CD4-positive, alpha-beta T cell treated with Interleukin-4 for 1 hour (primary cell): ENCODE measurements at regions not wholly inside any gene's neighbourhood (a gene's known extent, or its start where the extent isn't known, plus 50 kb on each side); places are given as distances from the start of the nearest gene placed in this dataset.
"Not testable (repeated sequence)": the region's sequence is repeated elsewhere in the genome, so short reads cannot be mapped to it uniquely, and the experiment has no call there.

Experiments
- DNase-seq, 2 donors: peaks; one replicate each; pipeline ENCODE4 v3.0.0-alpha.2; 2020 to 2022

- DNase-seq = no peak
Measured at GRCh38 chr7:113582471-113582870, 336.3 kb downstream of the PPP1R3A start.

- not testable (repeated sequence) for DNase-seq
Measured at GRCh38 chr7:113563257-113563656, 355.6 kb downstream of the PPP1R3A start.

- DNase-seq = no peak
Measured at GRCh38 chr7:113562801-113563200, 356.0 kb downstream of the PPP1R3A start.

GRCh38 chr7:113562242-113562641 lies 356.6 kb downstream of the PPP1R3A start:
- no peak for DNase-seq

GRCh38 chr7:113561446-113561845 lies 357.4 kb downstream of the PPP1R3A start:
- no peak for DNase-seq

GRCh38 chr7:113550966-113551365 lies 367.8 kb downstream of the PPP1R3A start:
- DNase-seq = no peak

- no peak for DNase-seq
Measured at GRCh38 chr7:113548561-113548960, 370.2 kb downstream of the PPP1R3A start.

- DNase-seq = no peak
Measured at GRCh38 chr7:113548137-113548536, 370.7 kb downstream of the PPP1R3A start.

- DNase-seq = no peak
Measured at GRCh38 chr7:113521468-113521867, 397.3 kb downstream of the PPP1R3A start.

- no peak for DNase-seq
Measured at GRCh38 chr7:113519472-113519871, 399.3 kb downstream of the PPP1R3A start.

- no peak for DNase-seq
Measured at GRCh38 chr7:113504691-113505090, 386.3 kb upstream of the SMIM30 start.

GRCh38 chr7:113504142-113504541 lies 385.8 kb upstream of the SMIM30 start:
- no peak for DNase-seq

GRCh38 chr7:113496586-113496985 lies 378.2 kb upstream of the SMIM30 start:
- not testable (repeated sequence) for DNase-seq

GRCh38 chr7:113494797-113495566 lies 376.6 kb upstream of the SMIM30 start:
- DNase-seq = not testable (repeated sequence)

- DNase-seq = no peak
Measured at GRCh38 chr7:113491305-113491704, 373.0 kb upstream of the SMIM30 start.

- DNase-seq = no peak
Measured at GRCh38 chr7:113487925-113488731, 369.8 kb upstream of the SMIM30 start.

GRCh38 chr7:113486548-113486947 lies 368.2 kb upstream of the SMIM30 start:
- DNase-seq = no peak

GRCh38 chr7:113483657-113484056 lies 365.3 kb upstream of the SMIM30 start:
- no peak for DNase-seq

- DNase-seq = no peak
Measured at GRCh38 chr7:113480537-113480936, 362.2 kb upstream of the SMIM30 start.

- no peak for DNase-seq
Measured at GRCh38 chr7:113464096-113464855, 345.9 kb upstream of the SMIM30 start.

GRCh38 chr7:113460067-113460466 lies 341.7 kb upstream of the SMIM30 start:
- no peak for DNase-seq

- DNase-seq = no peak
Measured at GRCh38 chr7:113456533-113456932, 338.2 kb upstream of the SMIM30 start.

- DNase-seq = no peak
Measured at GRCh38 chr7:113454597-113455169, 336.3 kb upstream of the SMIM30 start.
